SK-N-SH treated with all-trans-retinoic acid at 6 μM for 48 hours (cell line): ENCODE measurements at regions not wholly inside any gene's neighbourhood (a gene's known extent, or its start where the extent isn't known, plus 50 kb on each side); places are given as distances from the start of the nearest gene placed in this dataset.

Experiments
- ATAC-seq: fragments of 200-7000 bp; cut with Tn5 transposase; 3 replicates; pipeline ENCODE4 v1.9.1; 2020; ENCODE audit warnings: mild to moderate bottlenecking, moderate library complexity
- ARNTL ChIP-seq: fragments of 450-650 bp; formaldehyde crosslinking; IDR thresholded peaks from 2 replicates; pipeline ENCODE4 v1.5.0; 2020; ENCODE audit warnings: low read depth, mild to moderate bottlenecking, moderate library complexity, borderline replicate concordance
- CSDC2 ChIP-seq: fragments of 250-450 bp; sonication (Bioruptor Pico); IDR thresholded peaks from 2 replicates; pipeline ENCODE4 v1.5.0; 2020; ENCODE audit warnings: mild to moderate bottlenecking, moderate library complexity
- ESRRG ChIP-seq: fragments of 250-450 bp; sonication (Bioruptor Pico); IDR thresholded peaks from 2 replicates; pipeline ENCODE4 v1.6.1; 2021; ENCODE audit warnings: mild to moderate bottlenecking
- GLIS3 ChIP-seq: fragments of 250-450 bp; sonication (Bioruptor Pico); IDR thresholded peaks from 2 replicates; pipeline ENCODE4 v1.5.0; 2020; ENCODE audit warnings: mild to moderate bottlenecking, moderate library complexity
- ISL1 ChIP-seq: fragments of 250-450 bp; sonication (Bioruptor Pico); IDR thresholded peaks from 2 replicates; pipeline ENCODE4 v2.1.2; 2022; ENCODE audit warnings: mild to moderate bottlenecking, moderate library complexity
- OSR1 ChIP-seq: fragments of 250-450 bp; sonication (Bioruptor Pico); IDR thresholded peaks from 2 replicates; pipeline ENCODE4 v1.8.0; 2022; ENCODE audit warnings: moderate library complexity, mild to moderate bottlenecking, inconsistent platforms
- PPARA ChIP-seq: fragments of 250-450 bp; sonication (Bioruptor Pico); IDR thresholded peaks from 2 replicates; pipeline ENCODE4 v1.5.0; 2020; ENCODE audit warnings: mild to moderate bottlenecking, borderline replicate concordance
- RARB ChIP-seq: fragments of 250-450 bp; sonication (Bioruptor Pico); IDR thresholded peaks from 2 replicates; pipeline ENCODE4 v1.8.0; 2021; ENCODE audit warnings: mild to moderate bottlenecking, moderate library complexity
- SNAI2 ChIP-seq: fragments of 250-450 bp; sonication (Bioruptor Pico); IDR thresholded peaks from 2 replicates; pipeline ENCODE4 v1.5.0; 2020; ENCODE audit warnings: mild to moderate bottlenecking, moderate library complexity
- TCF4 ChIP-seq: fragments of 250-450 bp; sonication (Bioruptor Pico); IDR thresholded peaks from 2 replicates; pipeline ENCODE4 v1.8.0; 2021; ENCODE audit warnings: mild to moderate bottlenecking, moderate library complexity, borderline replicate concordance
- TOX ChIP-seq: fragments of 250-450 bp; sonication (Bioruptor Pico); IDR thresholded peaks from 2 replicates; pipeline ENCODE4 v1.8.0; 2021; ENCODE audit warnings: mild to moderate bottlenecking, moderate library complexity, borderline replicate concordance
- ZC3H10 ChIP-seq: fragments of 250-450 bp; sonication (Bioruptor Pico); IDR thresholded peaks from 2 replicates; pipeline ENCODE4 v1.5.1; 2021; ENCODE audit warnings: mild to moderate bottlenecking, moderate library complexity
- ZFP3 ChIP-seq: fragments of 250-450 bp; sonication (Bioruptor Pico); IDR thresholded peaks from 2 replicates; pipeline ENCODE4 v1.5.0; 2020; ENCODE audit warnings: mild to moderate bottlenecking, moderate library complexity
- ZFP30 ChIP-seq: fragments of 450-650 bp; formaldehyde crosslinking; IDR thresholded peaks from 2 replicates; pipeline ENCODE4 v1.5.0; 2022; ENCODE audit warnings: mild to moderate bottlenecking, moderate library complexity
- ZNF70 ChIP-seq: fragments of 450-650 bp; formaldehyde crosslinking; IDR thresholded peaks from 2 replicates; pipeline ENCODE4 v1.5.0; 2020; ENCODE audit warnings: mild to moderate bottlenecking, moderate library complexity
- ZNF8 ChIP-seq: fragments of 450-650 bp; formaldehyde crosslinking; IDR thresholded peaks from 2 replicates; pipeline ENCODE4 v1.5.0; 2020; ENCODE audit warnings: mild to moderate bottlenecking, moderate library complexity
- TF ChIP-seq, protein P1 (sequence below): fragments of 250-450 bp; sonication (Bioruptor Pico); IDR thresholded peaks from 2 replicates; pipeline ENCODE4 v1.5.1; 2021; ENCODE audit warnings: mild to moderate bottlenecking, moderate library complexity
- TF ChIP-seq, protein P2 (sequence below): fragments of 250-450 bp; sonication (Bioruptor Pico); IDR thresholded peaks from 2 replicates; pipeline ENCODE4 v1.8.0; 2020; ENCODE audit warnings: mild to moderate bottlenecking, moderate library complexity, borderline replicate concordance
- TF ChIP-seq, protein P3 (sequence below): fragments of 250-450 bp; sonication (Bioruptor Pico); IDR thresholded peaks from 2 replicates; pipeline ENCODE4 v1.8.0; 2021; ENCODE audit warnings: low read depth, mild to moderate bottlenecking, moderate library complexity, borderline replicate concordance
- TF ChIP-seq, protein P4 (sequence below): fragments of 250-450 bp; sonication (Bioruptor Pico); IDR thresholded peaks from 2 replicates; pipeline ENCODE4 v1.5.0; 2020; ENCODE audit warnings: mild to moderate bottlenecking, moderate library complexity

DNA sequence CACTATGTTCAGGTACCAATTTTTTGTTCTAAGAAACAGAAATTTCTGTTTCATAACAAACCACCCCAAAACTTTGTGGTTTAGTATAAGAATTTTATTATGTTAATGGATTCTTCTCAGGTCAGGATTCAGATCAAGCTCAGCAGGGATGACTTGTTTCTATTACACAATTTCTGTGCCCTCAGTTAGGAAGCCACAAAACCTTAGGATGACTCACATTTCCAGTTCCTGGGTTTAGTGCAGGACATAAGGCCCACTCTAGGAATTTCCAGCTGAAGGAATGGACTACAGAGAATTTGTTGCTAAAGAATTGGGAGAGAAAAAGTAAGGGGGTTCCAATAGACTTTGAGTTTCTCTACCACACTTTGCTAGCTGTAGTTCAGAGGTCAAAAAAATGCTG is 629.3 kb downstream of the ANXA1 start:
- TF ChIP-seq TOX (CRISPR knock-in tag) (no peak), OSR1 (CRISPR knock-in tag) (no peak), ZC3H10 (CRISPR knock-in tag) (no peak), ESRRG (CRISPR knock-in tag) (no peak), TCF4 (CRISPR knock-in tag) (no peak), ZFP30 (CRISPR knock-in tag) (no peak), PPARA (CRISPR knock-in tag) (no peak), GLIS3 (CRISPR knock-in tag) (no peak), RARB (CRISPR knock-in tag) (no peak), ZNF70 (CRISPR knock-in tag) (no peak), ZNF8 (no peak)
- TF ChIP-seq, protein P1, sequence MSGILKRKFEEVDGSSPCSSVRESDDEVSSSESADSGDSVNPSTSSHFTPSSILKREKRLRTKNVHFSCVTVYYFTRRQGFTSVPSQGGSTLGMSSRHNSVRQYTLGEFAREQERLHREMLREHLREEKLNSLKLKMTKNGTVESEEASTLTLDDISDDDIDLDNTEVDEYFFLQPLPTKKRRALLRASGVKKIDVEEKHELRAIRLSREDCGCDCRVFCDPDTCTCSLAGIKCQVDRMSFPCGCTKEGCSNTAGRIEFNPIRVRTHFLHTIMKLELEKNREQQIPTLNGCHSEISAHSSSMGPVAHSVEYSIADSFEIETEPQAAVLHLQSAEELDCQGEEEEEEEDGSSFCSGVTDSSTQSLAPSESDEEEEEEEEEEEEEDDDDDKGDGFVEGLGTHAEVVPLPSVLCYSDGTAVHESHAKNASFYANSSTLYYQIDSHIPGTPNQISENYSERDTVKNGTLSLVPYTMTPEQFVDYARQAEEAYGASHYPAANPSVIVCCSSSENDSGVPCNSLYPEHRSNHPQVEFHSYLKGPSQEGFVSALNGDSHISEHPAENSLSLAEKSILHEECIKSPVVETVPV (CRISPR knock-in tag), result no peak
- ATAC-seq, result no peak

DNA sequence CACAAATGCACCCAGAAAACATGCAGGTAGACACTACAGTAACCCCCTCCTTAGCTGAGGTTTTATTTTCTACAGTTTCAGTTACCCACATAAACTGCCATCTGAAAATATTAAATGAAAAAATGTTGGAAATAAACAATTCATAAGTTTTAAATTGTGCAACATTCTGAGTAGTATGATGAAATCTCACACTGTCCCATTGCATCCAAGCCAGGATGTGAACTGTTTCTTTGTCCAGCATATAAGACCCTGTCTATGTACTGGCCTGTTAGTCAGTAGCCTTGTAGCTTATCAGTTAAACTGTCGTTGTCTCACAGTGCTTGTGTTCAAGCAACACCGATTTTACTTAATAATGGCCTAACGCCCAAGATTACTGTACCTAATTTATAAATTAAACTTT is 630.5 kb downstream of the ANXA1 start:
- TF ChIP-seq, protein P2, sequence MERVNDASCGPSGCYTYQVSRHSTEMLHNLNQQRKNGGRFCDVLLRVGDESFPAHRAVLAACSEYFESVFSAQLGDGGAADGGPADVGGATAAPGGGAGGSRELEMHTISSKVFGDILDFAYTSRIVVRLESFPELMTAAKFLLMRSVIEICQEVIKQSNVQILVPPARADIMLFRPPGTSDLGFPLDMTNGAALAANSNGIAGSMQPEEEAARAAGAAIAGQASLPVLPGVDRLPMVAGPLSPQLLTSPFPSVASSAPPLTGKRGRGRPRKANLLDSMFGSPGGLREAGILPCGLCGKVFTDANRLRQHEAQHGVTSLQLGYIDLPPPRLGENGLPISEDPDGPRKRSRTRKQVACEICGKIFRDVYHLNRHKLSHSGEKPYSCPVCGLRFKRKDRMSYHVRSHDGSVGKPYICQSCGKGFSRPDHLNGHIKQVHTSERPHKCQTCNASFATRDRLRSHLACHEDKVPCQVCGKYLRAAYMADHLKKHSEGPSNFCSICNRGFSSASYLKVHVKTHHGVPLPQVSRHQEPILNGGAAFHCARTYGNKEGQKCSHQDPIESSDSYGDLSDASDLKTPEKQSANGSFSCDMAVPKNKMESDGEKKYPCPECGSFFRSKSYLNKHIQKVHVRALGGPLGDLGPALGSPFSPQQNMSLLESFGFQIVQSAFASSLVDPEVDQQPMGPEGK (CRISPR knock-in tag), result no peak
- TF ChIP-seq PPARA (CRISPR knock-in tag), result no peak
- TF ChIP-seq TOX (CRISPR knock-in tag), result no peak
- TF ChIP-seq CSDC2, result no peak
- no peak for TF ChIP-seq ZFP30 (CRISPR knock-in tag)
- TF ChIP-seq TCF4 (CRISPR knock-in tag), result no peak
- TF ChIP-seq, protein P3, sequence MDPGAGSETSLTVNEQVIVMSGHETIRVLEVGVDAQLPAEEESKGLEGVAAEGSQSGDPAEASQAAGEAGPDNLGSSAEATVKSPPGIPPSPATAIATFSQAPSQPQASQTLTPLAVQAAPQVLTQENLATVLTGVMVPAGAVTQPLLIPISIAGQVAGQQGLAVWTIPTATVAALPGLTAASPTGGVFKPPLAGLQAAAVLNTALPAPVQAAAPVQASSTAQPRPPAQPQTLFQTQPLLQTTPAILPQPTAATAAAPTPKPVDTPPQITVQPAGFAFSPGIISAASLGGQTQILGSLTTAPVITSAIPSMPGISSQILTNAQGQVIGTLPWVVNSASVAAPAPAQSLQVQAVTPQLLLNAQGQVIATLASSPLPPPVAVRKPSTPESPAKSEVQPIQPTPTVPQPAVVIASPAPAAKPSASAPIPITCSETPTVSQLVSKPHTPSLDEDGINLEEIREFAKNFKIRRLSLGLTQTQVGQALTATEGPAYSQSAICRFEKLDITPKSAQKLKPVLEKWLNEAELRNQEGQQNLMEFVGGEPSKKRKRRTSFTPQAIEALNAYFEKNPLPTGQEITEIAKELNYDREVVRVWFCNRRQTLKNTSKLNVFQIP (CRISPR knock-in tag), result no peak
- TF ChIP-seq ZNF8, result no peak
- TF ChIP-seq OSR1 (CRISPR knock-in tag), result no peak
- no peak for TF ChIP-seq ISL1 (CRISPR knock-in tag)
- no peak for ATAC-seq

DNA sequence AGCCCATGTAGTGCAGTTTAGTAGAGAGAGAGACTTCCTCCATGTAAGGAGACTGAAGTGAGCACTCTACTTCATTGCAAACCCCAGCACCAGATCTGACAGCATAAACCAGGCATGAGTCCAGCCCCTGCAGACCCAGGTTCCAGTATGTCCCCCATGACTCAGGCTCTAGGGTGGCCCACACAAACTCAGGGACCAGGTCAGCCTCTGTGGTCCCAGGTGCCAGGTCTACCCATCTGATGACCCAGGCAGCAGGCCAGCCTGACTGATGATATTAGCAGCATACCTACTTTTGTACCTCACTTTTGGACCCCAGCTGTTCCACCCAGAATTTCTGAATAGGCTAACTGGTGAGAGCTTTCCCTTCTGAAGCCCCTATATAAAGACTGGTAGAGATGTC is 647.8 kb downstream of the ANXA1 start:
- TF ChIP-seq ZNF8 (no peak), ZFP30 (CRISPR knock-in tag) (no peak), ARNTL (CRISPR knock-in tag) (no peak), ESRRG (CRISPR knock-in tag) (no peak), SNAI2 (CRISPR knock-in tag) (no peak), ZFP3 (CRISPR knock-in tag) (no peak)
- TF ChIP-seq, protein P3 (CRISPR knock-in tag), result no peak
- TF ChIP-seq, all 23 proteins: peak for 0
- ATAC-seq, result no peak

DNA sequence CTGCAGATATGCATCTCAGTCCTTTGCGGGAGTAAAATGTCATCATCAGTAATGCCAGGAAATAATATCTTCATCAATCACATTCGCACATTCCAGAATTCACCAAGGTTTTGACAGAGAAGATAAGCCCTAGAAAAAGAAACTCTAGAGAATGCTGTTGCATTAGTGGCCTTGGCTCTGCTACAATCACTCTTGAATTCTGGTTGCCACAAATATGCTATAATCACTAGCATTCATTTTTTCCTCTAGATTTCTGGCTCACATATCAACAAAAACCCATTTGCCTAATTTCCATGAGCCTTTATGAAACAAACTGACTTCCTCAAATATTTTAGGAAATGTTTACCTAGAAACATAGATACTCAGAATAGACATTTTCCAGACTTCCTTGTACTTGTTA is 653.4 kb downstream of the ANXA1 start:
- no peak for ATAC-seq
- TF ChIP-seq ZFP3 (CRISPR knock-in tag) (no peak), ISL1 (CRISPR knock-in tag) (0 out of 2 replicates have a peak, but pooled peaks have one; percentile 10), ZFP30 (CRISPR knock-in tag) (no peak)
- TF ChIP-seq, protein P4, sequence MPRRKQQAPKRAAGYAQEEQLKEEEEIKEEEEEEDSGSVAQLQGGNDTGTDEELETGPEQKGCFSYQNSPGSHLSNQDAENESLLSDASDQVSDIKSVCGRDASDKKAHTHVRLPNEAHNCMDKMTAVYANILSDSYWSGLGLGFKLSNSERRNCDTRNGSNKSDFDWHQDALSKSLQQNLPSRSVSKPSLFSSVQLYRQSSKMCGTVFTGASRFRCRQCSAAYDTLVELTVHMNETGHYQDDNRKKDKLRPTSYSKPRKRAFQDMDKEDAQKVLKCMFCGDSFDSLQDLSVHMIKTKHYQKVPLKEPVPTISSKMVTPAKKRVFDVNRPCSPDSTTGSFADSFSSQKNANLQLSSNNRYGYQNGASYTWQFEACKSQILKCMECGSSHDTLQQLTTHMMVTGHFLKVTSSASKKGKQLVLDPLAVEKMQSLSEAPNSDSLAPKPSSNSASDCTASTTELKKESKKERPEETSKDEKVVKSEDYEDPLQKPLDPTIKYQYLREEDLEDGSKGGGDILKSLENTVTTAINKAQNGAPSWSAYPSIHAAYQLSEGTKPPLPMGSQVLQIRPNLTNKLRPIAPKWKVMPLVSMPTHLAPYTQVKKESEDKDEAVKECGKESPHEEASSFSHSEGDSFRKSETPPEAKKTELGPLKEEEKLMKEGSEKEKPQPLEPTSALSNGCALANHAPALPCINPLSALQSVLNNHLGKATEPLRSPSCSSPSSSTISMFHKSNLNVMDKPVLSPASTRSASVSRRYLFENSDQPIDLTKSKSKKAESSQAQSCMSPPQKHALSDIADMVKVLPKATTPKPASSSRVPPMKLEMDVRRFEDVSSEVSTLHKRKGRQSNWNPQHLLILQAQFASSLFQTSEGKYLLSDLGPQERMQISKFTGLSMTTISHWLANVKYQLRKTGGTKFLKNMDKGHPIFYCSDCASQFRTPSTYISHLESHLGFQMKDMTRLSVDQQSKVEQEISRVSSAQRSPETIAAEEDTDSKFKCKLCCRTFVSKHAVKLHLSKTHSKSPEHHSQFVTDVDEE (CRISPR knock-in tag), result no peak
- TF ChIP-seq, all 23 proteins: peak for 1
